NCI-H1417 (cell line): ENCODE measurements at regions not wholly inside any gene's neighbourhood (a gene's known extent, or its start where the extent isn't known, plus 50 kb on each side); places are given as distances from the start of the nearest gene placed in this dataset.

Source experiments
- DNase-seq, 3 experiments: peaks; one replicate each; lab custom pipeline; 2025; lab: John Stamatoyannopoulos, UW

GRCh38 chr20:62562831-62563230 is 79.5 kb upstream of the SLCO4A1 start:
- DNase-seq, result no peak

- DNase-seq, result no peak
These were observed 78.7 kb upstream of the SLCO4A1 start for GRCh38 chr20:62563561-62563960.

- DNase-seq, result no peak
These were observed 77.7 kb upstream of the SLCO4A1 start for GRCh38 chr20:62564456-62565245.

- DNase-seq, result no peak
These were observed 76.0 kb upstream of the SLCO4A1 start for GRCh38 chr20:62566266-62566665.

GRCh38 chr20:62566771-62567170 is 75.5 kb upstream of the SLCO4A1 start:
- DNase-seq, result no peak

- peak in 1 of 3 experiments; percentile 35 for DNase-seq
These were observed 74.9 kb upstream of the SLCO4A1 start for GRCh38 chr20:62567246-62568044.

GRCh38 chr20:62568045-62568389 is 74.3 kb upstream of the SLCO4A1 start:
- DNase-seq, result no peak

GRCh38 chr20:62569615-62570014 is 72.7 kb upstream of the SLCO4A1 start:
- no peak for DNase-seq

- no peak for DNase-seq
These were observed 71.9 kb upstream of the SLCO4A1 start for GRCh38 chr20:62570403-62570802.

GRCh38 chr20:62570897-62571668 is 71.2 kb upstream of the SLCO4A1 start:
- DNase-seq, result no peak

- no peak for DNase-seq
These were observed 70.5 kb upstream of the SLCO4A1 start for GRCh38 chr20:62571669-62572344.

- DNase-seq, result no peak
These were observed 69.3 kb upstream of the SLCO4A1 start for GRCh38 chr20:62572980-62573379.

- DNase-seq, result no peak
These were observed 68.5 kb upstream of the SLCO4A1 start for GRCh38 chr20:62573817-62574216.

- no peak for DNase-seq
These were observed 67.9 kb upstream of the SLCO4A1 start for GRCh38 chr20:62574230-62574993.

- peak in 1 of 3 experiments; percentile 45 for DNase-seq
These were observed 66.2 kb upstream of the SLCO4A1 start for GRCh38 chr20:62575976-62576722.

- DNase-seq, result no peak
These were observed 65.4 kb upstream of the SLCO4A1 start for GRCh38 chr20:62576815-62577489.

GRCh38 chr20:62577490-62577836 is 64.8 kb upstream of the SLCO4A1 start:
- DNase-seq, result peak in 2 of 3 experiments; percentile 31 to 57

GRCh38 chr20:62578294-62578897 is 63.9 kb upstream of the SLCO4A1 start:
- peak in 1 of 3 experiments; percentile 17 for DNase-seq

GRCh38 chr20:62580052-62580451 is 62.3 kb upstream of the SLCO4A1 start:
- peak in 2 of 3 experiments; percentile 23 to 29 for DNase-seq
